ENCODE measurements at regions not wholly inside any gene's neighbourhood (a gene's known extent, or its start where the extent isn't known, plus 50 kb on each side); places are given as distances from the start of the nearest gene placed in this dataset.

DNA sequence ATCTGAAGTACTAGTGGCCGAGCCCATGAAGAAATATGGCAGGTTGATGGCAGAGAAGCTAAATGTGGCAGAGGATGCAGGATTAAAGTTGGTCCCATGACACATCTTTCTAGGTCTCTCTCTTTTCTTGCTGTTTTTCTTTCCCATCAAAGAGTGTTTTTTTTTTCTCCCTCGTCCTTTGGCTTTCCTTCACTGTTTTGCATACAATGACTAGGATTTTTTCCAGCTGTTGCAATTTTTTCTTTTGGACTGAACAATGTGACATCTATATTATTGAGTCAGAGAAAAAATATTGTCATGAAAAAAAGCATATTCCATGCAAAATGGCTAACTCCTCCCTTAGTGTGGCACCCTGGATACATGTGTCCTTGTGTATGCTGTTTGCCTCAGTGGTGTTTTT, 939.5 kb upstream of the FANCL start:
- ATAC-seq (no peak), DNase-seq (no peak)
- no peaks in the 10 kb centered on the region for H3K36me3 ChIP-seq (ENCODE audit: low read depth)
- TF ChIP-seq, protein P1, sequence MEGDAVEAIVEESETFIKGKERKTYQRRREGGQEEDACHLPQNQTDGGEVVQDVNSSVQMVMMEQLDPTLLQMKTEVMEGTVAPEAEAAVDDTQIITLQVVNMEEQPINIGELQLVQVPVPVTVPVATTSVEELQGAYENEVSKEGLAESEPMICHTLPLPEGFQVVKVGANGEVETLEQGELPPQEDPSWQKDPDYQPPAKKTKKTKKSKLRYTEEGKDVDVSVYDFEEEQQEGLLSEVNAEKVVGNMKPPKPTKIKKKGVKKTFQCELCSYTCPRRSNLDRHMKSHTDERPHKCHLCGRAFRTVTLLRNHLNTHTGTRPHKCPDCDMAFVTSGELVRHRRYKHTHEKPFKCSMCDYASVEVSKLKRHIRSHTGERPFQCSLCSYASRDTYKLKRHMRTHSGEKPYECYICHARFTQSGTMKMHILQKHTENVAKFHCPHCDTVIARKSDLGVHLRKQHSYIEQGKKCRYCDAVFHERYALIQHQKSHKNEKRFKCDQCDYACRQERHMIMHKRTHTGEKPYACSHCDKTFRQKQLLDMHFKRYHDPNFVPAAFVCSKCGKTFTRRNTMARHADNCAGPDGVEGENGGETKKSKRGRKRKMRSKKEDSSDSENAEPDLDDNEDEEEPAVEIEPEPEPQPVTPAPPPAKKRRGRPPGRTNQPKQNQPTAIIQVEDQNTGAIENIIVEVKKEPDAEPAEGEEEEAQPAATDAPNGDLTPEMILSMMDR (IDR thresholded peaks at IDR 0.05): no peak
- H3K9me3 ChIP-seq: no peaks in the 10 kb centered on the region
- intact Hi-C loops (cut with DNase I, micrococcal nuclease): no loop called here
- H3K4me3 ChIP-seq: no peak overlapping the region
- H3K4me1 ChIP-seq (ENCODE audit: low read depth): no peaks in the 10 kb centered on the region

GRCh38 chr2:59180111-59180510, 939.0 kb upstream of the FANCL start:
- H3K36me3 ChIP-seq (ENCODE audit: low read depth): no peaks in the 10 kb centered on the region
- DNase-seq (no peak), ATAC-seq (no peak)
- intact Hi-C loops (cut with DNase I, micrococcal nuclease): no loop called here
- no peak overlapping the region for H3K4me3 ChIP-seq
- no peaks in the 10 kb centered on the region for H3K4me1 ChIP-seq (ENCODE audit: low read depth)
- no peaks in the 10 kb centered on the region for H3K9me3 ChIP-seq
- TF ChIP-seq, protein P1 (IDR thresholded peaks at IDR 0.05): no peak

DNA sequence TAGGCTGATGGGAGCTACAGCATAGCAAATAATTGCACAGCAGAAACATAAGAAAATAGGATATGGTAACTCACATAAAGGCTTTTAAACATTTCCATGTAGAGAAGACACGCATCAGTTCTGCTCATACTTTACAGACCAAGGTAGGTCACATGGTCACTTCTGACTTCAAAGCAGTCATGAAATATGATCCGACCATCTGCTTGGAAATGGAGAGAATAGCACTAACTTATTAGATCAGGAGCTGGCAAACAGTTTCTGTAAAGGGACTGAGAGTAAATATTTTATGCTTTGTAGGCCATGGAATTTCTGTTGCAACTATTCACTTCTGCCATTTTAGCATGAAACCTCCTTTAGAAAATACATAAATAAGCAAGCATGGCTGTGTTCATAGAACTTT, 936.6 kb upstream of the FANCL start:
- Histone ChIP-seq H3K36me3 (ENCODE audit: low read depth) (no peaks in the 10 kb centered on the region), H3K4me1 (ENCODE audit: low read depth) (no peaks in the 10 kb centered on the region), H3K9me3 (no peaks in the 10 kb centered on the region), H3K4me3 (no peak overlapping the region)
- ATAC-seq (no peak), DNase-seq (no peak)
- intact Hi-C loops (cut with DNase I, micrococcal nuclease): no loop called here
- TF ChIP-seq, protein P1 (IDR thresholded peaks at IDR 0.05): no peak

GRCh38 chr2:59176737-59177136, 935.6 kb upstream of the FANCL start:
- TF ChIP-seq, protein P1 (IDR thresholded peaks at IDR 0.05): no peak
- DNase-seq (no peak), ATAC-seq (no peak)
- no peak overlapping the region for H3K4me3 ChIP-seq
- H3K4me1 ChIP-seq (ENCODE audit: low read depth): no peaks in the 10 kb centered on the region
- intact Hi-C loops (cut with DNase I, micrococcal nuclease): no loop called here
- no peaks in the 10 kb centered on the region for H3K36me3 ChIP-seq (ENCODE audit: low read depth)
- H3K9me3 ChIP-seq: no peaks in the 10 kb centered on the region

DNA sequence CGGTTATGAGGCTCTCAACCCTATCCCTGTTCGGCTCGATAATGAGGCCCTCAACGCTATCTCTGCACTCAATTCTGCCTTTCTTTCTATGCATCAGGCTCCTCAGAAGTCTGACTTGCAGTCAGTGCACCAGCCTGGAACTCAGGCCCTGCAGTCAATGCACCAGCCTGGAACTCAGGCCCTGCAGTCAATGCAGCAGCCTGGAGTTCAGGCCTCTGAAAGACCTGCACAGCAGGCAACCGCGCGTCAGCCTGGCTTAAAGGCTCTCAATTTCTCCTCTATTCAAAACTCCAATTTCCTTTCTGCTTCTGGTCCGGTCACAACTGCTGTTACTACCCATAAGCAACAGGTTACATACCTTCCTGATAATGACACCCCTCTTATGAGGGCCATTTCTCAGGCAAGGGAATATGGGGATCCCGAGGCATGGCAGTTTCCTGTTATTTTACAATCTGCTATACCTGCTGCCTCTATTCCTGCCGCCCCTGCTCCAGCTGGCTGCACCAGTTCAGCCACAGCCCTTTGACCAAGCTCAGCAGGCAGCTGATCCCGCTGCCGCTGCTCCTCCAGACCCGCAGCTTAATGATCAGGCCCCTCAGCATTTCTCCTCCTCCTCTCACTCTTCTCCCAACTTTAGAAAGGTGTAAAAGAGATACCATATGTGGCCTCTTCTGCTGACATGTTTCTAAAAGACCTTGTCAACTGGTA, 933.6 kb upstream of the FANCL start:
- H3K36me3 ChIP-seq (ENCODE audit: low read depth): no peaks in the 10 kb centered on the region
- ATAC-seq (no peak), DNase-seq (no peak)
- no peaks in the 10 kb centered on the region for H3K9me3 ChIP-seq
- TF ChIP-seq, protein P1 (IDR thresholded peaks at IDR 0.05): no peak
- H3K4me3 ChIP-seq: no peak overlapping the region
- no peaks in the 10 kb centered on the region for H3K4me1 ChIP-seq (ENCODE audit: low read depth)
- intact Hi-C loops (cut with DNase I, micrococcal nuclease): no loop called here

- ATAC-seq: no peak
- intact Hi-C loops (cut with DNase I, micrococcal nuclease): no loop called here
- TF ChIP-seq, protein P1 (IDR thresholded peaks at IDR 0.05): no peak
Observed at GRCh38 chr2:59173325-59173724, 932.2 kb upstream of the FANCL start.

More at GRCh38 chr2:59173325-59173724, 932.2 kb upstream of the FANCL start:
- Histone ChIP-seq H3K4me3 (no peak overlapping the region), H3K36me3 (ENCODE audit: low read depth) (no peaks in the 10 kb centered on the region), H3K4me1 (ENCODE audit: low read depth) (no peaks in the 10 kb centered on the region), H3K9me3 (no peaks in the 10 kb centered on the region)
- no peak for DNase-seq
